ENCODE measurements at regions not wholly inside any gene's neighbourhood (a gene's known extent, or its start where the extent isn't known, plus 50 kb on each side); places are given as distances from the start of the nearest gene placed in this dataset.

- no peak for DNase-seq (ENCODE audit: low read depth, low spot score)
- H3K9me3 ChIP-seq (ENCODE audit: low read depth, low read length), result no peaks in the 10 kb centered on the region
- no peak overlapping the region for H3K4me3 ChIP-seq
- H3K36me3 ChIP-seq (ENCODE audit: insufficient read depth, low read length), result no peaks in the 10 kb centered on the region
- H3K27ac ChIP-seq, result no peak overlapping the region
- H3K9ac ChIP-seq (ENCODE audit: insufficient read length), result no peak overlapping the region
- TF ChIP-seq POLR2AphosphoS5 (IDR thresholded peaks at IDR 0.05; ENCODE audit: borderline replicate concordance, low read depth, low read length), result no peak
- no peak for TF ChIP-seq FOXP2 (optimal IDR thresholded peaks at IDR 0.05; ENCODE audit: control extremely low read depth, extremely low read length, insufficient read depth)
- no peak for TF ChIP-seq EZH2 (IDR thresholded peaks at IDR 0.05)
Observed at GRCh38 chr1:62993844-62994243, 209.9 kb downstream of the ATG4C start.

- Histone ChIP-seq H3K4me3 (no peak overlapping the region), H3K27ac (no peak overlapping the region), H3K9ac (ENCODE audit: insufficient read length) (no peak overlapping the region), H3K9me3 (ENCODE audit: low read depth, low read length) (no peaks in the 10 kb centered on the region), H3K36me3 (ENCODE audit: insufficient read depth, low read length) (no peaks in the 10 kb centered on the region)
- TF ChIP-seq EZH2 (IDR thresholded peaks at IDR 0.05) (no peak), POLR2AphosphoS5 (IDR thresholded peaks at IDR 0.05; ENCODE audit: borderline replicate concordance, low read depth, low read length) (no peak), FOXP2 (optimal IDR thresholded peaks at IDR 0.05; ENCODE audit: control extremely low read depth, extremely low read length, insufficient read depth) (no peak)
- no peak for DNase-seq (ENCODE audit: low read depth, low spot score)
Observed at GRCh38 chr1:62995173-62995572, 211.2 kb downstream of the ATG4C start.

- Histone ChIP-seq H3K9me3 (ENCODE audit: low read depth, low read length) (no peaks in the 10 kb centered on the region), H3K9ac (ENCODE audit: insufficient read length) (no peak overlapping the region), H3K36me3 (ENCODE audit: insufficient read depth, low read length) (no peaks in the 10 kb centered on the region), H3K27ac (no peak overlapping the region), H3K4me3 (no peak overlapping the region)
- DNase-seq (ENCODE audit: low read depth, low spot score), result no peak
- no peak for TF ChIP-seq POLR2AphosphoS5 (IDR thresholded peaks at IDR 0.05; ENCODE audit: borderline replicate concordance, low read depth, low read length)
- no peak for TF ChIP-seq EZH2 (IDR thresholded peaks at IDR 0.05)
- TF ChIP-seq FOXP2 (optimal IDR thresholded peaks at IDR 0.05; ENCODE audit: control extremely low read depth, extremely low read length, insufficient read depth), result no peak
Observed at GRCh38 chr1:62997884-62998283, 214.0 kb downstream of the ATG4C start.

- TF ChIP-seq POLR2AphosphoS5 (IDR thresholded peaks at IDR 0.05; ENCODE audit: borderline replicate concordance, low read depth, low read length) (no peak), FOXP2 (optimal IDR thresholded peaks at IDR 0.05; ENCODE audit: control extremely low read depth, extremely low read length, insufficient read depth) (no peak), EZH2 (IDR thresholded peaks at IDR 0.05) (no peak)
- Histone ChIP-seq H3K9me3 (ENCODE audit: low read depth, low read length) (no peaks in the 10 kb centered on the region), H3K4me3 (no peak overlapping the region), H3K9ac (ENCODE audit: insufficient read length) (no peak overlapping the region), H3K36me3 (ENCODE audit: insufficient read depth, low read length) (no peaks in the 10 kb centered on the region), H3K27ac (no peak overlapping the region)
- DNase-seq (ENCODE audit: low read depth, low spot score), result no peak
Observed at GRCh38 chr1:62998845-62999649, 215.1 kb downstream of the ATG4C start.

- no peak for DNase-seq (ENCODE audit: low read depth, low spot score)
- no peak overlapping the region for H3K27ac ChIP-seq
- no peak for TF ChIP-seq POLR2AphosphoS5 (IDR thresholded peaks at IDR 0.05; ENCODE audit: borderline replicate concordance, low read depth, low read length)
- TF ChIP-seq EZH2 (IDR thresholded peaks at IDR 0.05), result no peak
- TF ChIP-seq FOXP2 (optimal IDR thresholded peaks at IDR 0.05; ENCODE audit: control extremely low read depth, extremely low read length, insufficient read depth), result no peak
Observed at GRCh38 chr1:63000508-63000907, 216.6 kb downstream of the ATG4C start.

GRCh38 chr1:63004868-63005267, 220.9 kb downstream of the ATG4C start:
- Histone ChIP-seq H3K9ac (ENCODE audit: insufficient read length) (no peak overlapping the region), H3K27ac (no peak overlapping the region), H3K36me3 (ENCODE audit: insufficient read depth, low read length) (no peaks in the 10 kb centered on the region), H3K4me3 (no peak overlapping the region), H3K9me3 (ENCODE audit: low read depth, low read length) (no peaks in the 10 kb centered on the region)
- TF ChIP-seq EZH2 (IDR thresholded peaks at IDR 0.05) (no peak), FOXP2 (optimal IDR thresholded peaks at IDR 0.05; ENCODE audit: control extremely low read depth, extremely low read length, insufficient read depth) (no peak), POLR2AphosphoS5 (IDR thresholded peaks at IDR 0.05; ENCODE audit: borderline replicate concordance, low read depth, low read length) (no peak)
- no peak for DNase-seq (ENCODE audit: low read depth, low spot score)

More at GRCh38 chr1:63000508-63000907, 216.6 kb downstream of the ATG4C start:
- H3K9me3 ChIP-seq (ENCODE audit: low read depth, low read length), result no peaks in the 10 kb centered on the region
- H3K9ac ChIP-seq (ENCODE audit: insufficient read length), result no peak overlapping the region
- H3K4me3 ChIP-seq, result no peak overlapping the region
- no peaks in the 10 kb centered on the region for H3K36me3 ChIP-seq (ENCODE audit: insufficient read depth, low read length)

- Histone ChIP-seq H3K4me3 (no peak overlapping the region), H3K9ac (ENCODE audit: insufficient read length) (no peak overlapping the region), H3K27ac (no peak overlapping the region), H3K9me3 (ENCODE audit: low read depth, low read length) (no peaks in the 10 kb centered on the region), H3K36me3 (ENCODE audit: insufficient read depth, low read length) (no peaks in the 10 kb centered on the region)
- TF ChIP-seq FOXP2 (optimal IDR thresholded peaks at IDR 0.05; ENCODE audit: control extremely low read depth, extremely low read length, insufficient read depth) (no peak), POLR2AphosphoS5 (IDR thresholded peaks at IDR 0.05; ENCODE audit: borderline replicate concordance, low read depth, low read length) (no peak), EZH2 (IDR thresholded peaks at IDR 0.05) (no peak)
- DNase-seq (ENCODE audit: low read depth, low spot score), result no peak
Observed at GRCh38 chr1:63005812-63006211, 221.9 kb downstream of the ATG4C start.

GRCh38 chr1:63009421-63009820, 225.5 kb downstream of the ATG4C start:
- H3K9me3 ChIP-seq (ENCODE audit: low read depth, low read length), result no peaks in the 10 kb centered on the region
- no peak for TF ChIP-seq FOXP2 (optimal IDR thresholded peaks at IDR 0.05; ENCODE audit: control extremely low read depth, extremely low read length, insufficient read depth)
- TF ChIP-seq EZH2 (IDR thresholded peaks at IDR 0.05), result no peak
- no peak for TF ChIP-seq POLR2AphosphoS5 (IDR thresholded peaks at IDR 0.05; ENCODE audit: borderline replicate concordance, low read depth, low read length)
- no peaks in the 10 kb centered on the region for H3K36me3 ChIP-seq (ENCODE audit: insufficient read depth, low read length)
- DNase-seq (ENCODE audit: low read depth, low spot score), result no peak
- no peak overlapping the region for H3K4me3 ChIP-seq
- no peak overlapping the region for H3K27ac ChIP-seq
- H3K9ac ChIP-seq (ENCODE audit: insufficient read length), result no peak overlapping the region

All from SK-N-MC (cell line).